Upper lobe of left lung (tissue), 6 donors: ENCODE measurements at regions not wholly inside any gene's neighbourhood (a gene's known extent, or its start where the extent isn't known, plus 50 kb on each side); places are given as distances from the start of the nearest gene placed in this dataset.

ENCODE experiments used
- ATAC-seq, 2 donors: fragments of 200-7000 bp; cut with Tn5 transposase; one replicate each; pipeline ENCODE4 v1.9.1; 2022; ENCODE audit warnings: mild to moderate bottlenecking in 2 of 2, moderate library complexity in 2 of 2; ENCODE audit not compliant: low FRiP score in 2 of 2
- DNase-seq, 2 donors: peaks; one replicate each; pipeline ENCODE4 v3.0.0-alpha.2; 2019 to 2020
- H3K27ac ChIP-seq, 4 donors: fragments of 200-600 bp; sonication (generic); one replicate each; pipeline ENCODE4 v1.5.1; 2016 to 2019
- H3K27me3 ChIP-seq, 4 donors: fragments of 200-600 bp; sonication (generic); one replicate each; pipeline ENCODE4 v1.5.1; 2017 to 2019
- H3K36me3 ChIP-seq, 4 donors: fragments of 200-600 bp; sonication (generic); one replicate each; pipeline ENCODE4 v1.5.1; 2016 to 2019
- H3K4me1 ChIP-seq, 4 donors: fragments of 200-600 bp; sonication (generic); one replicate each; pipeline ENCODE4 v1.5.1; 2018 to 2019
- H3K4me3 ChIP-seq, 4 donors: fragments of 200-600 bp; sonication (generic); one replicate each; pipeline ENCODE4 v1.5.1; 2017 to 2019; ENCODE audit warnings: mild to moderate bottlenecking in 2 of 4, moderate library complexity in 1 of 4
- H3K9me3 ChIP-seq, 4 donors: fragments of 200-600 bp; sonication (generic); one replicate each; pipeline ENCODE4 v1.5.1; 2018 to 2019
- EP300 ChIP-seq, 4 donors: sonication (generic); formaldehyde crosslinking; IDR thresholded peaks; one replicate each; pipeline ENCODE4 v1.5.1; 2017; ENCODE audit warnings: antibody characterized with exemption in 4 of 4, control low read depth in 2 of 4
- POLR2A ChIP-seq, 4 donors: fragments of 450-650 bp; IDR thresholded peaks; one replicate each; pipeline ENCODE4 v1.5.1; 2016 to 2017; ENCODE audit warnings: antibody characterized with exemption in 4 of 4, mild to moderate bottlenecking in 2 of 4
- POLR2AphosphoS5 ChIP-seq, 2 donors: sonication (generic); formaldehyde crosslinking; IDR thresholded peaks; one replicate each; pipeline ENCODE4 v1.5.1; 2017; ENCODE audit warnings: antibody characterized with exemption in 2 of 2
- WGBS, 2 donors: methylation state at CpG; one replicate each; pipeline ENCODE4 v1.1.5; 2017 to 2018; 5-methylcytosine and 5-hydroxymethylcytosine counted together
- TF ChIP-seq, protein P1 (sequence below), 6 experiments: fragments of 450-650 bp in 4 of 6; fragments of 200-600 bp in 2 of 6; sonication (generic) in 2 of 6; IDR thresholded peaks; one replicate each; pipeline ENCODE4 v1.5.1; 2016 to 2019; ENCODE audit warnings: antibody characterized with exemption in 6 of 6
- donor health status: DM: no; HTN: no; CAD: no; lungs with moderate emphysema.
- donor health status: DM: no; HTN: yes; CAD: no; lungs with severe emphysema.

GRCh38 chr9:14981291-14981950, 71.2 kb upstream of the FREM1 start:
- Histone ChIP-seq H3K27ac (no peak overlapping the region), H3K36me3 (no peaks in the 10 kb centered on the region), H3K27me3 (no peaks in the 10 kb centered on the region), H3K4me3 (no peak overlapping the region), H3K4me1 (no peaks in the 10 kb centered on the region), H3K9me3 (no peaks in the 10 kb centered on the region)
- WGBS, 2 donors: 61 to 78% methylated on average over 3 of the region's 3 CpGs
- DNase-seq: no peak
- no peak for ATAC-seq
- TF ChIP-seq, protein P1, sequence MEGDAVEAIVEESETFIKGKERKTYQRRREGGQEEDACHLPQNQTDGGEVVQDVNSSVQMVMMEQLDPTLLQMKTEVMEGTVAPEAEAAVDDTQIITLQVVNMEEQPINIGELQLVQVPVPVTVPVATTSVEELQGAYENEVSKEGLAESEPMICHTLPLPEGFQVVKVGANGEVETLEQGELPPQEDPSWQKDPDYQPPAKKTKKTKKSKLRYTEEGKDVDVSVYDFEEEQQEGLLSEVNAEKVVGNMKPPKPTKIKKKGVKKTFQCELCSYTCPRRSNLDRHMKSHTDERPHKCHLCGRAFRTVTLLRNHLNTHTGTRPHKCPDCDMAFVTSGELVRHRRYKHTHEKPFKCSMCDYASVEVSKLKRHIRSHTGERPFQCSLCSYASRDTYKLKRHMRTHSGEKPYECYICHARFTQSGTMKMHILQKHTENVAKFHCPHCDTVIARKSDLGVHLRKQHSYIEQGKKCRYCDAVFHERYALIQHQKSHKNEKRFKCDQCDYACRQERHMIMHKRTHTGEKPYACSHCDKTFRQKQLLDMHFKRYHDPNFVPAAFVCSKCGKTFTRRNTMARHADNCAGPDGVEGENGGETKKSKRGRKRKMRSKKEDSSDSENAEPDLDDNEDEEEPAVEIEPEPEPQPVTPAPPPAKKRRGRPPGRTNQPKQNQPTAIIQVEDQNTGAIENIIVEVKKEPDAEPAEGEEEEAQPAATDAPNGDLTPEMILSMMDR (IDR thresholded peaks at IDR 0.05): no peak

- 84 to 87% methylated on average over 43 to 49 of the region's 49 CpGs for WGBS, 2 donors
- Histone ChIP-seq H3K36me3 (no peaks in the 10 kb centered on the region), H3K4me3 (no peak overlapping the region), H3K27me3 (no peaks in the 10 kb centered on the region), H3K27ac (no peak overlapping the region), H3K4me1 (no peaks in the 10 kb centered on the region), H3K9me3 (no peaks in the 10 kb centered on the region)
- ATAC-seq: peak in 1 of 2 donors; percentile 24
- no peak for TF ChIP-seq EP300 (IDR thresholded peaks at IDR 0.05)
- no peak for TF ChIP-seq POLR2A (IDR thresholded peaks at IDR 0.05)
- TF ChIP-seq POLR2AphosphoS5 (IDR thresholded peaks at IDR 0.05): no peak
- TF ChIP-seq, protein P1 (IDR thresholded peaks at IDR 0.05): no peak
- peak in 1 of 2 donors; percentile 74 for DNase-seq
Observed at GRCh38 chr9:14978022-14979000, 68.1 kb upstream of the FREM1 start.

GRCh38 chr9:14967450-14968321, 57.5 kb upstream of the FREM1 start:
- ATAC-seq (no peak), DNase-seq (no peak)
- Histone ChIP-seq H3K4me3 (no peak overlapping the region), H3K36me3 (no peaks in the 10 kb centered on the region), H3K9me3 (no peaks in the 10 kb centered on the region), H3K27me3 (no peaks in the 10 kb centered on the region), H3K4me1 (no peaks in the 10 kb centered on the region), H3K27ac (no peak overlapping the region)
- TF ChIP-seq EP300 (IDR thresholded peaks at IDR 0.05) (no peak), POLR2A (IDR thresholded peaks at IDR 0.05) (no peak), POLR2AphosphoS5 (IDR thresholded peaks at IDR 0.05) (no peak)
- TF ChIP-seq, protein P1 (IDR thresholded peaks at IDR 0.05): no peak
- WGBS, 2 donors: 77 to 81% methylated on average over 8 of the region's 8 CpGs

- Histone ChIP-seq H3K27me3 (no peaks in the 10 kb centered on the region), H3K4me3 (no peak overlapping the region), H3K27ac (no peak overlapping the region), H3K9me3 (no peaks in the 10 kb centered on the region), H3K4me1 (no peaks in the 10 kb centered on the region), H3K36me3 (no peaks in the 10 kb centered on the region)
- no peak for TF ChIP-seq POLR2AphosphoS5 (IDR thresholded peaks at IDR 0.05)
- TF ChIP-seq, protein P1 (IDR thresholded peaks at IDR 0.05): no peak
- TF ChIP-seq POLR2A (IDR thresholded peaks at IDR 0.05): no peak
- TF ChIP-seq EP300 (IDR thresholded peaks at IDR 0.05): no peak
- ATAC-seq (no peak), DNase-seq (no peak)
- WGBS, 2 donors: 84 to 93% methylated on average over 4 of the region's 4 CpGs
Observed at GRCh38 chr9:14962193-14962882, 52.1 kb upstream of the FREM1 start.
